A549 (cell line): ENCODE measurements at regions not wholly inside any gene's neighbourhood (a gene's known extent, or its start where the extent isn't known, plus 50 kb on each side); places are given as distances from the start of the nearest gene placed in this dataset.

ENCODE experiments used
- ATAC-seq, 2 experiments: fragments of 200-7000 bp in 1 of 2; fragments of >200 bp in 1 of 2; cut with Nextera tagmentation in 1 of 2; cut with Tn5 transposase in 1 of 2; 3 replicates each; pipeline versions ENCODE4 v1.8.0 to v1.9.1; 2018 to 2020; ENCODE audit warnings: mild to moderate bottlenecking in 1 of 2, moderate library complexity in 1 of 2
- CTCF ChIA-PET: fragments of 300-600 bp; sonication (Branson Sonifier 250); formaldehyde crosslinking; extraction: SDS; loops from one replicate; lab custom pipeline; 2021; ENCODE audit warnings: antibody characterized with exemption, inconsistent platforms; lab: Yijun Ruan, JAX
- POLR2A ChIA-PET: fragments of 350-600 bp; formaldehyde crosslinking; extraction: SDS; loops from one replicate; lab custom pipeline; 2021; ENCODE audit warnings: antibody characterized with exemption, inconsistent platforms; lab: Yijun Ruan, JAX
- DNase-seq, 2 experiments: peaks; one replicate each; pipeline versions ENCODE4 v3.0.0 to v3.0.0-alpha.2; 2011 to 2016; ENCODE audit warnings: low read depth in 1 of 2, low spot score in 1 of 2
- FAIRE-seq: peaks from 2 replicates; lab custom pipeline; 2011; peaks lifted over from hg19 to GRCh38; lab: Jason Lieb, UNC
- H3K27ac ChIP-seq, 2 experiments: fragments of >200 bp; sonication (Bioruptor Twin); formaldehyde crosslinking; 3 replicates each; pipeline ENCODE4 v1.5.1; 2016 to 2017
- H3K4me1 ChIP-seq: fragments of >200 bp; sonication (Bioruptor Twin); formaldehyde crosslinking; 3 replicates; pipeline ENCODE4 v1.6.1; 2016
- H3K4me2 ChIP-seq: fragments of >200 bp; sonication (Bioruptor Twin); formaldehyde crosslinking; 3 replicates; pipeline ENCODE4 v1.6.1; 2016
- H3K4me3 ChIP-seq: fragments of >200 bp; sonication (Bioruptor Twin); formaldehyde crosslinking; 3 replicates; pipeline ENCODE4 v1.5.1; 2016
- H3K9me3 ChIP-seq: fragments of >200 bp; sonication (Bioruptor Twin); formaldehyde crosslinking; 3 replicates; pipeline ENCODE4 v1.6.1; 2016
- CHD4 ChIP-seq: fragments of 200-600 bp; sonication (generic); IDR thresholded peaks from 2 replicates; pipeline ENCODE4 v1.6.1; 2016; ENCODE audit warnings: antibody characterized with exemption, mild to moderate bottlenecking, borderline replicate concordance
- CTCF ChIP-seq: fragments of >200 bp; sonication (Bioruptor Twin); formaldehyde crosslinking; IDR thresholded peaks from 3 replicates; pipeline ENCODE4 v1.5.1; 2016
- ELK1 ChIP-seq: fragments of 150-350 bp; IDR thresholded peaks from 2 replicates; pipeline ENCODE4 v1.6.1; 2014; ENCODE audit warnings: low read depth, mild to moderate bottlenecking, low read length
- FOSL2 ChIP-seq, 2 experiments: fragments of 450-650 bp in 1 of 2; fragments of >200 bp in 1 of 2; sonication (Bioruptor Twin) in 1 of 2; formaldehyde crosslinking; IDR thresholded peaks; 2 replicates each; pipeline versions ENCODE4 v1.5.0 to v1.6.1; 2016 to 2020; ENCODE audit warnings: mild to moderate bottlenecking in 1 of 2, moderate library complexity in 1 of 2
- FOXS1 ChIP-seq: fragments of 250-450 bp; sonication (Bioruptor Pico); IDR thresholded peaks from 2 replicates; pipeline ENCODE4 v1.5.0; 2020; ENCODE audit warnings: mild to moderate bottlenecking, moderate library complexity
- GATA3 ChIP-seq: IDR thresholded peaks from 2 replicates; pipeline ENCODE4 v1.6.1; 2012; ENCODE audit warnings: borderline replicate concordance
- HES2 ChIP-seq: fragments of >200 bp; sonication (Bioruptor Twin); formaldehyde crosslinking; IDR thresholded peaks from 2 replicates; pipeline ENCODE4 v1.6.1; 2016
- HEYL ChIP-seq: fragments of 250-450 bp; sonication (Bioruptor Pico); IDR thresholded peaks from 2 replicates; pipeline ENCODE4 v1.8.0; 2021; ENCODE audit warnings: mild to moderate bottlenecking, moderate library complexity
- HOXB5 ChIP-seq: fragments of 250-450 bp; sonication (Bioruptor Pico); IDR thresholded peaks from 2 replicates; pipeline ENCODE4 v1.5.0; 2020; ENCODE audit warnings: mild to moderate bottlenecking, moderate library complexity
- KDM5A ChIP-seq: fragments of 200-600 bp; sonication (generic); IDR thresholded peaks from 2 replicates; pipeline ENCODE4 v1.6.1; 2016; ENCODE audit warnings: antibody characterized with exemption, mild to moderate bottlenecking
- MAZ ChIP-seq: fragments of 150-350 bp; IDR thresholded peaks from 2 replicates; pipeline ENCODE4 v1.6.1; 2014; ENCODE audit warnings: antibody characterized with exemption, low read depth, low read length, borderline replicate concordance
- MYC ChIP-seq: IDR thresholded peaks from 2 replicates; pipeline ENCODE4 v1.6.1; 2012; ENCODE audit warnings: mild to moderate bottlenecking, inconsistent platforms, low read length, improper control_type of control experiment, borderline replicate concordance
- POLR2A ChIP-seq: IDR thresholded peaks from 2 replicates; pipeline ENCODE4 v1.6.1; 2012; ENCODE audit warnings: mild to moderate bottlenecking, low read length
- POLR2AphosphoS2 ChIP-seq: conservative IDR thresholded peaks from 2 replicates; pipeline ENCODE4 v1.6.1; 2012; ENCODE audit warnings: low read length, improper control_type of control experiment, inconsistent platforms
- RARB ChIP-seq: fragments of 250-450 bp; sonication (Bioruptor Pico); IDR thresholded peaks from 2 replicates; pipeline ENCODE4 v1.8.0; 2021; ENCODE audit warnings: mild to moderate bottlenecking, moderate library complexity
- REST ChIP-seq: fragments of 200-600 bp; sonication (generic); IDR thresholded peaks from 2 replicates; pipeline ENCODE4 v1.6.1; 2016; ENCODE audit warnings: antibody characterized with exemption, mild to moderate bottlenecking, moderate library complexity
- RNF2 ChIP-seq: fragments of 200-600 bp; sonication (generic); IDR thresholded peaks from 2 replicates; pipeline ENCODE4 v1.6.1; 2016; ENCODE audit warnings: low read depth, mild to moderate bottlenecking, antibody characterized with exemption, moderate library complexity, borderline replicate concordance
- TFCP2L1 ChIP-seq: fragments of 250-450 bp; sonication (Bioruptor Pico); IDR thresholded peaks from 2 replicates; pipeline ENCODE4 v1.5.0; 2021; ENCODE audit warnings: mild to moderate bottlenecking
- USF2 ChIP-seq: fragments of 450-650 bp; IDR thresholded peaks from 2 replicates; pipeline ENCODE4 v1.6.1; 2014; ENCODE audit warnings: antibody characterized with exemption
- ZFP36 ChIP-seq: fragments of 450-650 bp; IDR thresholded peaks from 2 replicates; pipeline ENCODE4 v1.6.1; 2014; ENCODE audit warnings: borderline replicate concordance; ENCODE audit not compliant: partially characterized antibody
- WGBS: methylation state at CpG from one replicate; pipeline ENCODE4 v1.1.6; 2017; ENCODE audit errors: missing lambda C conversion rate; 5-methylcytosine and 5-hydroxymethylcytosine counted together

GRCh38 chr17:33952425-33952824 lies 302.7 kb upstream of the CCL2 start:
- FAIRE-seq = no peak

GRCh38 chr17:33954597-33954996 lies 300.5 kb upstream of the CCL2 start:
- ATAC-seq (no peak), FAIRE-seq (no peak), DNase-seq (no peak)
- CTCF ChIA-PET = interaction anchor here (1.1 kb wide), 1 partner anchor 19 kb away, joined by 3 read pairs; no protein-coding TSS in a partner anchor
- H3K4me1 ChIP-seq = no peaks in the 10 kb centered on the region
- H3K27ac ChIP-seq = no peak overlapping the region
- 4% methylated on average over 3 of the region's 3 CpGs for WGBS
- H3K4me3 ChIP-seq = no peak overlapping the region
- POLR2A ChIA-PET = no interaction called here
- H3K4me2 ChIP-seq = no peak overlapping the region
- H3K9me3 ChIP-seq = peaks cover 9% of the 10 kb centered on the region; the same call in 1 of the 3 replicates
- TF ChIP-seq MYC (no peak), POLR2AphosphoS2 (no peak), CHD4 (no peak), REST (no peak), TFCP2L1 (CRISPR knock-in tag) (no peak), HOXB5 (CRISPR knock-in tag) (no peak), MAZ (no peak), HES2 (no peak), FOSL2 (IDR thresholded peaks at IDR 0.05) (no peak), FOSL2 (CRISPR knock-in tag; IDR thresholded peaks at IDR 0.05) (no peak), KDM5A (no peak), RARB (CRISPR knock-in tag) (no peak), ELK1 (no peak), FOXS1 (no peak), ZFP36 (no peak), HEYL (CRISPR knock-in tag) (no peak), GATA3 (no peak), USF2 (no peak), POLR2A (no peak), RNF2 (no peak)
- TF ChIP-seq, all 56 proteins: peak for 0

More at GRCh38 chr17:33952425-33952824, 302.7 kb upstream of the CCL2 start:
- no peaks in the 10 kb centered on the region for H3K9me3 ChIP-seq
- POLR2A ChIA-PET = no interaction called here
- ATAC-seq = no peak
- no peak overlapping the region for H3K4me2 ChIP-seq
- no peaks in the 10 kb centered on the region for H3K4me1 ChIP-seq
- 0% methylated on average over 1 of the region's 1 CpG for WGBS
- no peak for TF ChIP-seq CTCF
- no peak for TF ChIP-seq HES2
- TF ChIP-seq, all 56 proteins: peak for 0
- no peak overlapping the region for H3K4me3 ChIP-seq
- no peak overlapping the region for H3K27ac ChIP-seq
- no peak for DNase-seq
- CTCF ChIA-PET = interaction anchor here (1.2 kb wide), 1 partner anchor 11 kb away, joined by 4 read pairs; no protein-coding TSS in a partner anchor
